ENCODE measurements at regions not wholly inside any gene's neighbourhood (a gene's known extent, or its start where the extent isn't known, plus 50 kb on each side); places are given as distances from the start of the nearest gene placed in this dataset.
"Not testable (repeated sequence)": the region's sequence is repeated elsewhere in the genome, so short reads cannot be mapped to it uniquely, and the experiment has no call there.

- intact Hi-C loops (cut with micrococcal nuclease; ENCODE audit: unreplicated experiment); BruUV-seq (replicated peaks); FAIRE-seq; H2AFZ ChIP-seq (ENCODE audit: low read length); H3K9me3 ChIP-seq (ENCODE audit: low read length); H3K27ac ChIP-seq (ENCODE audit: extremely low read length, insufficient read depth, low read length); H3K9ac ChIP-seq (ENCODE audit: insufficient read depth, low read depth, low read length); H4K20me1 ChIP-seq (ENCODE audit: insufficient read depth, low read length); CTCF ChIA-PET (ENCODE audit: low intra/inter-chr PET ratio, low total read pairs); in situ Hi-C loops (cut with HindIII; ENCODE audit: extremely low pct_ligation_motif_present, low pct_unique_long_range_greater_than_20kb); DNase-seq (ENCODE audit: low spot score); H3K4me2 ChIP-seq (ENCODE audit: low read depth, low read length); ATAC-seq; H3K4me1 ChIP-seq (ENCODE audit: insufficient read depth, low read length); H3K4me3 ChIP-seq (replicated peaks in 1 of 3; ENCODE audit: insufficient read depth in 1 of 3, low read depth in 2 of 3, low read length in 3 of 3); H3K79me2 ChIP-seq (ENCODE audit: insufficient read depth, low read length); H3K36me3 ChIP-seq (replicated peaks in 1 of 2; ENCODE audit: control insufficient read depth in 1 of 2, insufficient read depth in 2 of 2, low read length in 2 of 2): not testable (repeated sequence)
- peaks cover under 1 to 14% of the 10 kb centered on the region in 2 experiments; a peak in 3 of 5 replicates for H3K27me3 ChIP-seq (ENCODE audit: control insufficient read depth in 1 of 2, insufficient read depth in 2 of 2, low read length in 2 of 2)
- WGBS (ENCODE audit: low lambda C conversion rate) = 31% methylated on average over 8 of the region's 8 CpGs
- POLR2A ChIA-PET = interaction anchor here (0.6 to 2.0 kb wide), 2 partner anchors 15 to 899 kb away, joined by 3 to 6 read pairs; partner anchors contain the start of genes EIF4E2 and TIGD1
- TF ChIP-seq ZNF770 (CRISPR knock-in tag; IDR thresholded peaks at IDR 0.05) = peak; percentile 38; the same call in 1 of the 2 replicates
- peak; percentile 62; the same call in 1 of the 2 replicates for TF ChIP-seq MYPOP (CRISPR knock-in tag; IDR thresholded peaks at IDR 0.05)
- peak; percentile 77 for TF ChIP-seq CEBPB (IDR thresholded peaks at IDR 0.05; ENCODE audit: borderline replicate concordance, low read depth, low read length)
- peak; percentile 77 for TF ChIP-seq CEBPG (CRISPR knock-in tag; IDR thresholded peaks at IDR 0.05)
- TF ChIP-seq ATF4 (CRISPR knock-in tag; IDR thresholded peaks at IDR 0.05) = peak in 1 of 2 experiments; percentile 45; a peak in 1 of 4 replicates
Observed at GRCh38 chr2:231651561-231651960, 56.8 kb upstream of the PTMA start.

Data from HepG2 (cell line).